Prostate gland (tissue), 2 donors: ENCODE measurements at regions not wholly inside any gene's neighbourhood (a gene's known extent, or its start where the extent isn't known, plus 50 kb on each side); places are given as distances from the start of the nearest gene placed in this dataset.
A peak's percentile ranks its signal among the peaks of the same experiment; 100 is the strongest.

ENCODE experiments used
- DNase-seq: peaks from one replicate; pipeline ENCODE4 v3.0.0-alpha.2; 2019; ENCODE audit warnings: low spot score
- H3K27ac ChIP-seq, 2 donors: fragments of 200-600 bp; sonication (generic); 2 replicates each; pipeline ENCODE4 v1.5.1; 2017 to 2019
- H3K27me3 ChIP-seq: fragments of 200-600 bp; sonication (generic); replicated peaks from 2 replicates; pipeline ENCODE4 v1.5.1; 2019; ENCODE audit not compliant: insufficient read depth
- H3K36me3 ChIP-seq, 2 donors: fragments of 200-600 bp; sonication (generic); 1 replicate in 1 of 2; 2 replicates in 1 of 2; pipeline versions ENCODE4 v1.5.1 to v1.8.1; 2017 to 2019
- H3K4me1 ChIP-seq: fragments of 200-600 bp; sonication (generic); replicated peaks from 2 replicates; pipeline ENCODE4 v1.5.1; 2019
- H3K4me3 ChIP-seq, 2 donors: fragments of 200-600 bp; sonication (generic); 2 replicates each; pipeline ENCODE4 v1.5.1; 2017 to 2019
- H3K9me3 ChIP-seq: fragments of 200-600 bp; sonication (generic); 2 replicates; pipeline ENCODE4 v1.5.1; 2017
- POLR2A ChIP-seq: fragments of 450-650 bp; IDR thresholded peaks from one replicate; pipeline ENCODE4 v1.6.1; 2016; ENCODE audit warnings: antibody characterized with exemption, mild to moderate bottlenecking
- POLR2AphosphoS5 ChIP-seq: sonication (generic); formaldehyde crosslinking; IDR thresholded peaks from one replicate; pipeline ENCODE4 v1.6.1; 2017; ENCODE audit warnings: antibody characterized with exemption
- WGBS: methylation state at CpG from one replicate; pipeline ENCODE4 v1.1.5; 2018; 5-methylcytosine and 5-hydroxymethylcytosine counted together
- intact Hi-C: fragments of 100-400 bp; cut with DNase I; formaldehyde crosslinking; loops from one replicate; pipeline ENCODE4 v1.14.2; 2022
- TF ChIP-seq, protein P1 (sequence below), 4 experiments: fragments of 200-600 bp in 2 of 4; fragments of 450-650 bp in 2 of 4; sonication (generic) in 2 of 4; IDR thresholded peaks; 1 replicate in 3 of 4; 2 replicates in 1 of 4; pipeline ENCODE4 v1.5.1; 2016 to 2019; ENCODE audit warnings: antibody characterized with exemption in 4 of 4, mild to moderate bottlenecking in 2 of 4, moderate library complexity in 2 of 4

DNA sequence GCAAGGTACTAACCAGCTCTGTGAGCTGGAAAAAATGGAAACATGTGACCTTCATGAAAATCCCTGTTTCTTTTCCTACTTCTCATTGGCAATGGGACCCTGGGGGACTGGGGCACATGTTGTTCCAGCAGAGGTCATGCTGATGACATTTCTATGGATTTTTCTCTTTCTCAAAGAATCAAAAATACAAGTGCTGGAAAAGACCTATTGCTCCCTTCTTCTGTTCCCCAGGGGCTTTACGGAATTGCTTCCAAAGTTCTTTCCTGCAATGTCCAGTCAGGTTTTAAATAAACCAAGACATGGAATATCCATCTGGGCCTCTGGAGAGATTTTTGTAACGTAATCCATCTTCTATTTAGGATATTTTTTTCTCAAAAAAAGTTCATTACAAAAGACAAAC lies 1006.1 kb upstream of the CELF4 start:
- no peak overlapping the region for H3K4me3 ChIP-seq
- H3K36me3 ChIP-seq = no peaks in the 10 kb centered on the region
- no peak for DNase-seq
- no peaks in the 10 kb centered on the region for H3K9me3 ChIP-seq
- 41% methylated on average over 2 of the region's 2 CpGs for WGBS
- no peak overlapping the region for H3K27ac ChIP-seq
- TF ChIP-seq, protein P1, sequence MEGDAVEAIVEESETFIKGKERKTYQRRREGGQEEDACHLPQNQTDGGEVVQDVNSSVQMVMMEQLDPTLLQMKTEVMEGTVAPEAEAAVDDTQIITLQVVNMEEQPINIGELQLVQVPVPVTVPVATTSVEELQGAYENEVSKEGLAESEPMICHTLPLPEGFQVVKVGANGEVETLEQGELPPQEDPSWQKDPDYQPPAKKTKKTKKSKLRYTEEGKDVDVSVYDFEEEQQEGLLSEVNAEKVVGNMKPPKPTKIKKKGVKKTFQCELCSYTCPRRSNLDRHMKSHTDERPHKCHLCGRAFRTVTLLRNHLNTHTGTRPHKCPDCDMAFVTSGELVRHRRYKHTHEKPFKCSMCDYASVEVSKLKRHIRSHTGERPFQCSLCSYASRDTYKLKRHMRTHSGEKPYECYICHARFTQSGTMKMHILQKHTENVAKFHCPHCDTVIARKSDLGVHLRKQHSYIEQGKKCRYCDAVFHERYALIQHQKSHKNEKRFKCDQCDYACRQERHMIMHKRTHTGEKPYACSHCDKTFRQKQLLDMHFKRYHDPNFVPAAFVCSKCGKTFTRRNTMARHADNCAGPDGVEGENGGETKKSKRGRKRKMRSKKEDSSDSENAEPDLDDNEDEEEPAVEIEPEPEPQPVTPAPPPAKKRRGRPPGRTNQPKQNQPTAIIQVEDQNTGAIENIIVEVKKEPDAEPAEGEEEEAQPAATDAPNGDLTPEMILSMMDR (IDR thresholded peaks at IDR 0.05) = no peak
- TF ChIP-seq POLR2AphosphoS5 (no peak), POLR2A (no peak)
- intact Hi-C loops = no loop called here
- no peaks in the 10 kb centered on the region for H3K27me3 ChIP-seq
- no peaks in the 10 kb centered on the region for H3K4me1 ChIP-seq

DNA sequence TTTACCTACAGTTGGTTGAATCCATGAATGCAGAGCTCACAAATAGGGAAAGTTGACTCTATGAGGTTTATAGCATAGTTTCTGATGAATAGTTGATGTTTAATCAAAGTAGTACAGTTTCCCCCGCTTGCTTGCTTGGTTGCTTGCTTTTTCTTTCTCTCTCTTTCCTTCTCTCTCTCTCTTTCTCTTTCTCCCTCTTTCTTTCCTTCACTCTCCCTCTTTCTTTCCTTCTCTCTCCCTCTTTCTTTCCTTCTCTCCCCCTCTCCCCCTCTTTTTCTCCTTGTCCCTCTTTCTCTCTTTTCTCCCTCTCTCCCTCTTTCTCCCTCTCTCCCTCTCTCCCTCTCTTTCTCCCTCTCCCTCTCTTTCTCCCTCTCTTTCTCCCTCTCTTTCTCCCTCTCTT lies 999.9 kb upstream of the CELF4 start:
- Histone ChIP-seq H3K9me3 (no peaks in the 10 kb centered on the region), H3K27me3 (no peaks in the 10 kb centered on the region), H3K4me1 (no peaks in the 10 kb centered on the region), H3K4me3 (no peak overlapping the region), H3K27ac (no peak overlapping the region), H3K36me3 (no peaks in the 10 kb centered on the region)
- DNase-seq = no peak
- WGBS = 89% methylated on average over 1 of the region's 1 CpG
- TF ChIP-seq POLR2A (no peak), POLR2AphosphoS5 (no peak)
- TF ChIP-seq, protein P1 (IDR thresholded peaks at IDR 0.05) = no peak
- intact Hi-C loops = no loop called here

DNA sequence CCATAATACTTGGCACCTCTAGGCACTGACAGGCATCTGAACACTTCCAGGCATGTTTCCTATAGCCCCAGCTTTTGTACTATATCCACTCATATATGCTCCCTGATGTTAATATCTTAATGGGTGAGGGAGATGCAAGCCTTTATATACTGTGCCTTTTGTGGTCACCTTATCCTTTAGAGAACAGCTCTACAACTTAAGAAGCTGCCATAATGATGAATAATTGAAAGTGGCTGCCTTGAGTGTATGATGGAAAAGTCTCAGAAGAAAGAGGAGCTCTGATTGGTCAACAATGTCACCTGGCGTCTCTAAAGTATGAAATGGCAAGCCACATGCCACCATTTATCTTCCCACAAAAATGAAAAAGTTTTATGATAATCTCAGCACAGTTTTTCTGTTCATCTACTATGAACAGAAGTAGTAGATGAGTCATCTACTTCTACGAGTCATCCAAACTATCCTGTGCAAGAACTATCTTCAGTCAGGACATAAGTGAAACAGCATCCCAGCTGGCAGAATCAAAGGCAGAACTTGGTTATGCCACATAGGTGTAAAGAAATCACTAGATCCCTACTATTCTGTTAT lies 997.9 kb upstream of the CELF4 start:
- DNase-seq = no peak
- WGBS = 96% methylated on average over 2 of the region's 2 CpGs
- no peaks in the 10 kb centered on the region for H3K27me3 ChIP-seq
- no peak for TF ChIP-seq POLR2AphosphoS5
- no peak for TF ChIP-seq POLR2A
- TF ChIP-seq, protein P1 (IDR thresholded peaks at IDR 0.05) = no peak
- no peaks in the 10 kb centered on the region for H3K9me3 ChIP-seq
- no peaks in the 10 kb centered on the region for H3K36me3 ChIP-seq
- no peak overlapping the region for H3K4me3 ChIP-seq
- H3K4me1 ChIP-seq = no peaks in the 10 kb centered on the region
- H3K27ac ChIP-seq = no peak overlapping the region
- intact Hi-C loops = no loop called here

DNA sequence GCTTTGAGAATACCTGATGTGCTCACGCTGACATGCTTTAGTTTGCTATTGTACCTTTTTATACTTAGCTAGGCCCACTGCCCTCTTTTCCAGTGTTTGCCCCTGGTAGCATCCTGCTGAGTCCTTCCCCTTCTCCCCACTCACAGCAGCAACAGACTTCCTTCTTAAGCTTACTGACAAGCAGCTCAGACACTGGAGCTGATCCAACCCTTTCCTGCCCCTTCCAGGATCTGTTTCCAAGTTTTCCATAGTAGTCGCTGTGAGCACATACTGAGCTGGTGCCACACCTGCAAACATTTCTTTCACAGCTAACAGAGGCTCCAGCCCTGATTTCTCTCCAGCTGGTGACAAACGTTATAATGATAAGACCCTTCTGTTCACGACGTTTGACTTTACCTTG lies 991.4 kb upstream of the CELF4 start:
- no peaks in the 10 kb centered on the region for H3K36me3 ChIP-seq
- H3K4me1 ChIP-seq = no peaks in the 10 kb centered on the region
- intact Hi-C loops = no loop called here
- WGBS = 34% methylated on average over 5 of the region's 5 CpGs
- TF ChIP-seq, protein P1 (IDR thresholded peaks at IDR 0.05) = no peak
- TF ChIP-seq POLR2A (no peak), POLR2AphosphoS5 (no peak)
- H3K4me3 ChIP-seq = no peak overlapping the region
- DNase-seq = peak; percentile 5
- no peak overlapping the region for H3K27ac ChIP-seq
- H3K9me3 ChIP-seq = no peaks in the 10 kb centered on the region
- H3K27me3 ChIP-seq = no peaks in the 10 kb centered on the region

DNA sequence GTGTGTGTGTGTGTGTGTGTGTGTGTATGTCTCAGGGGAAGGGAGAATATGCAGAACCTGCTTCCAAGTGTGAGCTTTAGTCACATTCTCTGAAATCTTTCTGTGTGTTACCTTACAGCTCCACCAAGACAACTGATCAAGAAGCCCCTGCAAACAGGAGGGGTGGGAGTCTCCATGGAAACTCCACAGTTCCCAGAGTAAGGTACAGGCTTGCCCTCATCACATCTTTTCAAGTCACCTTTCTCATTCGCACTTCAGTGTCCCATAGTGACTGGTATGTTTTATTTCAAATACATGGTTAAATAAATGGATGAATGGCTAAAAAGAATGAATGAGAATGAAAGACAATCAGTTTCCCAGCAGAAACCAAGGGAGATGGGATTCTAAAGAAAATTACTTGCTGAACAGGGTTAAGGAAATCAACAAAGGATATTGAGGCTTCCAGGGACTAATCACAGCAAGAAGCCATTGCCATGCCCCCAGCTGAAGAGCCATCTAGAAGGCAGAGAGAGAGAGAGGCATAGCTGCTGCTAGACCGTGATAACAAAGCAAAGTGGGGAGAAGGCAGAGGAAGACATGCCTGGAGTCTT lies 987.2 kb upstream of the CELF4 start:
- intact Hi-C loops = no loop called here
- Histone ChIP-seq H3K9me3 (no peaks in the 10 kb centered on the region), H3K4me1 (no peaks in the 10 kb centered on the region), H3K4me3 (no peak overlapping the region), H3K27me3 (no peaks in the 10 kb centered on the region), H3K36me3 (no peaks in the 10 kb centered on the region), H3K27ac (no peak overlapping the region)
- WGBS = 85% methylated on average over 2 of the region's 2 CpGs
- no peak for DNase-seq
- TF ChIP-seq, protein P1 (IDR thresholded peaks at IDR 0.05) = no peak
- TF ChIP-seq POLR2A = no peak
- no peak for TF ChIP-seq POLR2AphosphoS5
